Neural cell (in vitro differentiated cells): ENCODE measurements at regions not wholly inside any gene's neighbourhood (a gene's known extent, or its start where the extent isn't known, plus 50 kb on each side); places are given as distances from the start of the nearest gene placed in this dataset.

Source experiments
- CTCF ChIP-seq: fragments of 450-650 bp; IDR thresholded peaks from 2 replicates; pipeline ENCODE4 v1.5.1; 2014; ENCODE audit warnings: antibody characterized with exemption, mild to moderate bottlenecking, moderate library complexity; ENCODE audit not compliant: poor library complexity, severe bottlenecking
- EP300 ChIP-seq: fragments of 450-650 bp; conservative IDR thresholded peaks from 2 replicates; pipeline ENCODE4 v1.6.1; 2014; ENCODE audit warnings: antibody characterized with exemption, mild to moderate bottlenecking, moderate library complexity; ENCODE audit not compliant: poor library complexity, severe bottlenecking
- EZH2 ChIP-seq: fragments of 200-600, 300-800 bp; shearing (Covaris generic), sonication (generic); IDR thresholded peaks from 2 replicates; pipeline ENCODE4 v1.6.1; 2014; ENCODE audit warnings: antibody characterized with exemption, low read length, borderline replicate concordance, mild to moderate bottlenecking; ENCODE audit not compliant: insufficient read depth, poor library complexity, severe bottlenecking
- RAD21 ChIP-seq: fragments of 450-650 bp; conservative IDR thresholded peaks from 2 replicates; pipeline ENCODE4 v1.6.1; 2014; ENCODE audit warnings: antibody characterized with exemption, mild to moderate bottlenecking, moderate library complexity
- REST ChIP-seq: IDR thresholded peaks from 2 replicates; pipeline ENCODE4 v1.6.1; 2012; ENCODE audit warnings: borderline replicate concordance

- TF ChIP-seq REST (no peak), EP300 (no peak), CTCF (no peak), EZH2 (no peak), RAD21 (no peak)
These were observed 151.9 kb upstream of the GJB5 start for GRCh38 chr1:34602907-34603306.
